ENCODE measurements at regions not wholly inside any gene's neighbourhood (a gene's known extent, or its start where the extent isn't known, plus 50 kb on each side); places are given as distances from the start of the nearest gene placed in this dataset.

GRCh38 chr2:129456691-129457090 is 522.8 kb upstream of the RAB6C start:
- in situ Hi-C loops (cut with MboI; ENCODE audit: low sequenced_read_pairs in 4 of 4), result no loop called here
- intact Hi-C loops (cut with DNase I; ENCODE audit: low total_unique reads), result no loop called here

GRCh38 chr2:129457277-129457818 is 522.1 kb upstream of the RAB6C start:
- in situ Hi-C loops (cut with MboI; ENCODE audit: low sequenced_read_pairs in 4 of 4), result no loop called here
- Histone ChIP-seq H3K4me3 (no peak overlapping the region), H3K27ac (no peak overlapping the region), H3K9me3 (no peaks in the 10 kb centered on the region), H3K36me3 (no peaks in the 10 kb centered on the region), H3K27me3 (peaks cover 0 to 2% (median 0%) of the 10 kb centered on the region in 3 donors), H3K4me1 (no peaks in the 10 kb centered on the region)
- ATAC-seq (no peak), DNase-seq (no peak)
- intact Hi-C loops (cut with DNase I; ENCODE audit: low total_unique reads), result no loop called here
- TF ChIP-seq POLR2A (IDR thresholded peaks at IDR 0.05) (no peak), CTCF (IDR thresholded peaks at IDR 0.05 in 4 of 5, conservative IDR thresholded peaks at IDR 0.05 in 1 of 5) (no peak)

More at GRCh38 chr2:129456691-129457090, 522.8 kb upstream of the RAB6C start:
- H3K4me3 ChIP-seq, result no peak overlapping the region
- no peaks in the 10 kb centered on the region for H3K36me3 ChIP-seq
- H3K4me1 ChIP-seq, result no peaks in the 10 kb centered on the region
- peaks cover 0 to 2% (median 0%) of the 10 kb centered on the region in 3 donors for H3K27me3 ChIP-seq
- H3K27ac ChIP-seq, result no peak overlapping the region
- no peak for ATAC-seq
- TF ChIP-seq POLR2A (IDR thresholded peaks at IDR 0.05), result no peak
- TF ChIP-seq CTCF (IDR thresholded peaks at IDR 0.05 in 4 of 5, conservative IDR thresholded peaks at IDR 0.05 in 1 of 5), result no peak
- no peak for DNase-seq
- no peaks in the 10 kb centered on the region for H3K9me3 ChIP-seq

GRCh38 chr2:129458006-129458405 is 521.5 kb upstream of the RAB6C start:
- ATAC-seq, result no peak
- H3K27me3 ChIP-seq, result peaks cover 0 to 2% (median 0%) of the 10 kb centered on the region in 3 donors
- no peak for TF ChIP-seq CTCF (IDR thresholded peaks at IDR 0.05 in 4 of 5, conservative IDR thresholded peaks at IDR 0.05 in 1 of 5)
- no peak for TF ChIP-seq POLR2A (IDR thresholded peaks at IDR 0.05)
- H3K4me1 ChIP-seq, result no peaks in the 10 kb centered on the region
- in situ Hi-C loops (cut with MboI; ENCODE audit: low sequenced_read_pairs in 4 of 4) (no loop called here), intact Hi-C loops (cut with DNase I; ENCODE audit: low total_unique reads) (no loop called here)
- no peaks in the 10 kb centered on the region for H3K36me3 ChIP-seq
- H3K4me3 ChIP-seq, result no peak overlapping the region
- DNase-seq, result no peak
- H3K9me3 ChIP-seq, result no peaks in the 10 kb centered on the region
- H3K27ac ChIP-seq, result no peak overlapping the region

GRCh38 chr2:129458436-129458835 is 521.0 kb upstream of the RAB6C start:
- Histone ChIP-seq H3K36me3 (no peaks in the 10 kb centered on the region), H3K27ac (no peak overlapping the region), H3K27me3 (peaks cover 0 to 2% (median 0%) of the 10 kb centered on the region in 3 donors), H3K9me3 (no peaks in the 10 kb centered on the region), H3K4me1 (no peaks in the 10 kb centered on the region), H3K4me3 (no peak overlapping the region)
- no peak for ATAC-seq
- intact Hi-C loops (cut with DNase I; ENCODE audit: low total_unique reads), result no loop called here
- DNase-seq, result no peak
- in situ Hi-C loops (cut with MboI; ENCODE audit: low sequenced_read_pairs in 4 of 4), result no loop called here
- TF ChIP-seq CTCF (IDR thresholded peaks at IDR 0.05 in 4 of 5, conservative IDR thresholded peaks at IDR 0.05 in 1 of 5) (no peak), POLR2A (IDR thresholded peaks at IDR 0.05) (no peak)
